Stimulated activated effector memory CD8-positive, alpha-beta T cell treated with anti-CD3 and anti-CD28 coated beads, Interleukin-12 subunit alpha, Interleukin-12 subunit beta, amount 100 ng/mL, for 72 hours (primary cell): ENCODE measurements at regions not wholly inside any gene's neighbourhood (a gene's known extent, or its start where the extent isn't known, plus 50 kb on each side); places are given as distances from the start of the nearest gene placed in this dataset.
A peak's percentile ranks its signal among the peaks of the same experiment; 100 is the strongest.

Experiments
- ATAC-seq: fragments of 150-1000 bp; cut with Tn5 transposase; 2 replicates; pipeline ENCODE4 v1.10.0; 2021
- DNase-seq, 2 donors: peaks; one replicate each; pipeline ENCODE4 v3.0.0; 2021 to 2022; ENCODE audit warnings: low spot score in 2 of 2
- H3K27ac Mint-ChIP-seq: one replicate; pipeline ENCODE4 v1.8.0; 2022; ENCODE audit warnings: mild to moderate bottlenecking, mixed read lengths
- H3K36me3 Mint-ChIP-seq: one replicate; pipeline ENCODE4 v1.8.0; 2022; ENCODE audit warnings: mild to moderate bottlenecking, mixed read lengths
- H3K4me1 Mint-ChIP-seq: one replicate; pipeline ENCODE4 v1.8.0; 2022; ENCODE audit warnings: mixed read lengths
- H3K4me3 Mint-ChIP-seq: one replicate; pipeline ENCODE4 v1.8.0; 2022; ENCODE audit warnings: mild to moderate bottlenecking, mixed read lengths
- H3K9me3 Mint-ChIP-seq: one replicate; pipeline ENCODE4 v1.8.0; 2022; ENCODE audit warnings: mixed read lengths

DNA sequence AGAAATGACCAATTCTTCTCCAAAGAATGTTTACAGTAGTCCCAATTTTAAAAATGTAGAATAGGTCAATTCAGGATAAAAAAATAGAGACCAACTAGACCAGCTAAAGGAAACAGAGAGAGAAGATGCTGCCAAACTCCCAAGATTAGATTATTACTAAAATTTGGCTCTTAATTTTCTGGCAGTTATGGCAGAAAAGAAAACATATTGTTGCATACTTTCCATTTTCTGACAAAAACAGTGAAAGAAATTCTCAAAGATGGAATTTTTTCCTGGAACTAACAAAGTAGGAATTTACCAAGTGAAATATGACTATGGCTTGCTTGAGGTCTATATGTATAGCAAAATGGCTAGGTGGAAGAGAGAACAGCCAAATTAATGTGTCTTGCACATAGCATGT is 138.3 kb upstream of the STK17B start:
- no peak for DNase-seq
- Mint-ChIP-seq H3K27ac (no peak overlapping the region), H3K9me3 (no peaks in the 10 kb centered on the region), H3K4me3 (no peak overlapping the region), H3K4me1 (no peaks in the 10 kb centered on the region), H3K36me3 (no peaks in the 10 kb centered on the region)
- ATAC-seq = no peak

DNA sequence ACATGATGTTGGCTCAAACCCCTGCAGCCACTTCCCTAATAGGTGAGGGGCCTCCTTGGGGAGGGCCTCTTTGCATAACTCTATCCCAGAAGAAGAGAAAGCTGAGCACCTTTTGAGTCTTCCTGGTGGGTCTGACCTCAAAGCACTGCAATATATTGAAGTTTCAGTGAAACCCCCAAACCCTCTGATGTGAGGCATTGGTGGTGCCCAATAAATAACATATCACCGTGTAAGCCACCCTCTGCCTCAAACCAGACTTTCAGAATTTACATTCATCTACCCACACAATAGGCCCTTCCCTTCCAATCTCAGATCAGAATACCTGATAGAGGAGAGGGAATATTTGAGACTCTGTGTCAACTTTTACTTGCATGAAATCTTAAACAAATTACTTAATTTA is 142.8 kb upstream of the STK17B start:
- Mint-ChIP-seq H3K9me3 (no peaks in the 10 kb centered on the region), H3K4me3 (no peak overlapping the region), H3K36me3 (no peaks in the 10 kb centered on the region), H3K4me1 (no peaks in the 10 kb centered on the region), H3K27ac (no peak overlapping the region)
- DNase-seq (no peak), ATAC-seq (no peak)

DNA sequence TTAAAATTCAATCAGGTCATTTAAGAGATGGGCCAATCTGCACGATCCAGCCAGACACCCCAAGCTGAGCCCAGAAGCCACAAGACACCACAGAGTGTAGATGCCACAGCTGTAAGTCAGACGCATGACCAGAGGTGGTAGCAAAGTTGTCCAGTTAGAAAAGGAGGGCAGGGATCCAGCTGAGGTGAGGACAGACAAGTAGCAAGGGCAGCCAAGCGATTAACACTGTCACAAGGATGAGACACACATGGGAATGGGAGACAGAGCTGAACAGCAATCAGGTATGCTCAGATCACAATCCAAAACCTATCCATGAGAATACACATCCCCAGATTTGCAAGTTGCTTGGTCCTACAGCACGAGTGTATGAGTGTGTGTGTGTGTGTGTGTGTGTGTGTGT is 143.4 kb upstream of the STK17B start:
- H3K27ac Mint-ChIP-seq = no peak overlapping the region
- H3K36me3 Mint-ChIP-seq = no peaks in the 10 kb centered on the region
- H3K4me1 Mint-ChIP-seq = no peaks in the 10 kb centered on the region
- no peaks in the 10 kb centered on the region for H3K9me3 Mint-ChIP-seq
- no peak overlapping the region for H3K4me3 Mint-ChIP-seq
- DNase-seq (no peak), ATAC-seq (no peak)

DNA sequence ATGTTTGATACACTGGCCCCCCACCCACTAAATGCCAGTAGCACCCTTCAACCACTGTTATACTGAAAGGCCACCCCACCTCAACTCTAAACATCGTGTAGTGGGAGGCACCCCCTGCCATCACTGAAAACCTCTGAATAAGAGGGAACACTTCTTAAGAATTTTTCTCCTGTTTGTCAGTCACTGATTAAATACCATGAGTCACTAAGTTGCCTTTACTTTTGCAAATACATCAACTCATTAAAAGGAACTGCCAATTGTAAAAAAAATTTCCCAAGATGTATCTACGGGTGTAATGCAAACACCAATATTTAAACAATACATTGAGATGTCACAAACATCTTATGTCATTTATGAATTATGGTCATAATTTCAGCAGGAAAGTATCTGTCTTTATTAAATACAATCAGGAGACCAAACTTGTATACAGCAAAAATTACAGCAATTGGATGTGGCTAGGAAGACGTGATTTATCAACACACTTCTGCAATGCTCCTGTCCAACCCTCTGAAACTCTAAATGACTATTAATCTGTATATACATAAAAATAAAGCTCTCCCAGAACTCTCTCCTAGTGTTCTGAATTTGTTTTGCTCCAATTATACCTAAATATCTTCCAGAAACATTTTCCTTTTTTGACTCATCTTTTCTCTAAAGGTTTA is 144.1 kb upstream of the STK17B start:
- Mint-ChIP-seq H3K27ac (no peak overlapping the region), H3K36me3 (no peaks in the 10 kb centered on the region), H3K4me1 (no peaks in the 10 kb centered on the region), H3K4me3 (no peak overlapping the region), H3K9me3 (no peaks in the 10 kb centered on the region)
- ATAC-seq (no peak), DNase-seq (no peak)

DNA sequence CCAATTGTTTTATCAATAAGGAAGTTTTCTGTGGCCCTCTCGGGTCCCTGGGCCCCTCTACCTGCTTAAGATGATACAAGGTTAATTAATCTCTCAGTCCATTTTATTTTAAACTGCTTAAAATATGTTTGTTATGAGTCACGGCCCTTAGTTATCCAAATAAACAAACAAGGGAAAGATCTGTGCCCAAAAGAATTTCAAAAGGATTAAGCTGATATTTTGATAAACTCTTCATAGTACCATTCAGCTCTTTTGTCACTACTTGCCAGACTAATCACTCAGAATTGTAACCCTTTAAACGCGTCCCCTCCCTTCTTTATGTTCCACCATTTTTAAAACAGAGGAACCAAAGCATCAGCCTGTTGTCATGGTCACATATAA is 144.7 kb upstream of the STK17B start:
- H3K4me1 Mint-ChIP-seq = no peaks in the 10 kb centered on the region
- DNase-seq (no peak), ATAC-seq (no peak)
- H3K27ac Mint-ChIP-seq = no peak overlapping the region
- no peaks in the 10 kb centered on the region for H3K36me3 Mint-ChIP-seq
- no peaks in the 10 kb centered on the region for H3K9me3 Mint-ChIP-seq
- no peak overlapping the region for H3K4me3 Mint-ChIP-seq

DNA sequence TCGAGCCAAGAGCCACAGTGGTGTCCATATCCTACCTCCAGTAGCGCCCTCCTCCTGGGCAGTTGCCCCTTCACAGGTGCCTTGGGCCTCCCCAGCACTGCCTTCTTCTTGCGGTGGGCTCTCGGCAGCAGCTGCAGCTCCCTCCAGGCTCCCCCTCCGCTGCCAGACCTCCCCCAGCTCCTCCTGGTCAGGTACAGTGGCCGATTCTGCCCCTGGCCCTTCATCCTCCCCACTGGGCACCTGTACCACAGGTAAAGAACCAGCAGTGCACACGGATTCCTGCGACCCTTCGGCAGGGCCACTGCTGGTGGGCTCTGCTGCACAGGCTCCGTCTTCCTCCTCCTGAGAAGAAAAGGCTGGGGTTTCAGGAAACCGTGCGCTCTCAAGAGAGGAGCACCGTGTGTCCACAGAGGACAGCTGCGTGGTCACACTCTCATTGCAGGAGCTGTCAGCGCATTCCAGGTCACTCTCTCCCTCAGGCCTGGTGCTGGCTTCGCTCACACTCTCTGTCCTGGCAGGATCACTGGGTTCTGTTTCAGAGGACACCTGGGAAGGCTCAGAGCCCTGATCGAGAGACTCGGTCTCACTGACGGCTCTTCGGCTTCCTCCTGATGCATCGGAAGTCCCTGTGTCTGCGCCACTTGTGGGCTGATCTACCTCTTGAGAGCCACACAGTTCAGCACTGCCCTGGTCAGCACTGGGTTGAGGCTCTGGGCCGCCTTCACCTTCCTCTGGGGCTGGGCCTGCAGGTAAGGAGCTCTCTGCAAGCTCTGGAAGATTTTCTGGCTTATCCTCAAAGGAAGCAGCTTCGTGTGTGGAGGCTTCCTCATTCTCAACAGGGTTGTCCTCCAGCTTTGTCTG is 147.4 kb upstream of the STK17B start:
- Mint-ChIP-seq H3K9me3 (no peaks in the 10 kb centered on the region), H3K4me3 (no peak overlapping the region), H3K4me1 (no peaks in the 10 kb centered on the region), H3K27ac (no peak overlapping the region), H3K36me3 (no peaks in the 10 kb centered on the region)
- DNase-seq = no peak
- peak; percentile 51 for ATAC-seq

DNA sequence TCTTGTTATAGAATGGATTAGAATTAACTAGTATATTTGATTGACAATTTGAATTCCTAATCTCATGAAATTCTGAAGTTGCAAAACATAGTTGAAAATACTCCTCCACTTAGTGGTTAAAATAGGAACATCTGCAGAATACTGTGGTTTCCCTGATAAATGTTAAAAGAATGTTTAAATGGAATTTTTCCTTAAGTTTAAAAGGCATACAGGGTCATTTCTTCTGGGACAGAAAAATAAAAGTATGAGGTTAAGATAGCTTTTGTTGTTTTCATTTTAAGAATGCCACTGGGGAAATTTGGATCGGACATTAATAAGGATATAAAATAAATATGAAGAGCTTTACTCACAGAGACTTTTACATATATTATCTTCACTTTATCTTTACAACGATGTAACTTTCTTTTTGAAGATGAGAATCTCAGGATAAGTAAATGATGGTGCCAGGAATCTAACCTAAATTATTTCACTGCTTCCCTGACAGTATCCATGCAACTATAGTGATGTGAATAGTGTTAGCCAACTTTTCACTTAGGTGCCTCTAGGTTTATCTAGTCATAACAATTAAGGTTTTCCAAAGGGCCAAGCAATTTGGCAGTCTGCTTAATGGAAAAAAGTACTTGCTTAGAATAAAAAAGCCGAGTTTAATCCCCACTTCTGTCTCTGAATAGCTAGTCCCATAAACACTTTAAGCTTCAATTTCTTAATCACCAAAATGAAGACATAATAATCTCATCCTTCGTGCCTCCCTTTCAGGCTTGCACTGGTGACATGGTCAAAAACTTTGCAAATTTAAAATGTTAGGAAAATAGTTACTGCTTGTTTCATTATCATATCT is 151.8 kb upstream of the STK17B start:
- Mint-ChIP-seq H3K9me3 (no peaks in the 10 kb centered on the region), H3K4me3 (no peak overlapping the region), H3K4me1 (no peaks in the 10 kb centered on the region), H3K36me3 (no peaks in the 10 kb centered on the region), H3K27ac (no peak overlapping the region)
- no peak for ATAC-seq
- no peak for DNase-seq

DNA sequence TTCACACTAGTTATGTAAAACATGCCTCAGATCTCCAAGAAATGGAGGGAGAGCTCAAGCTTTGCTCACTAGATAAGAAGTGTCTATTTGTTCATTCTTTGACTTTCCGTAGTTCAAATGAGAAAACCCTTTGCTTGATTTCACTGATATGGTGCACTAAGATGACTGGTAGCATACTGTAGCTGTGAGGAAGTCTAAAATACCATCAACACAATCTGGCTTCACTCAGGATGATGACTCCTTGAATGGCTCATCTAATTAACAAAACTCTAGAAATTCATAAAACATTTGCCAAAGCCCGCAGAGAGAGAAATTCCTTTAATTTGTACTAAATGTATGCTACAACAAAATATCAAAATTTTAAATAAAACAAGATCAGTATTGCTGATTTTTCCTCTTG is 152.8 kb upstream of the STK17B start:
- Mint-ChIP-seq H3K4me1 (no peaks in the 10 kb centered on the region), H3K9me3 (no peaks in the 10 kb centered on the region), H3K27ac (no peak overlapping the region), H3K4me3 (no peak overlapping the region), H3K36me3 (no peaks in the 10 kb centered on the region)
- ATAC-seq = no peak
- no peak for DNase-seq

DNA sequence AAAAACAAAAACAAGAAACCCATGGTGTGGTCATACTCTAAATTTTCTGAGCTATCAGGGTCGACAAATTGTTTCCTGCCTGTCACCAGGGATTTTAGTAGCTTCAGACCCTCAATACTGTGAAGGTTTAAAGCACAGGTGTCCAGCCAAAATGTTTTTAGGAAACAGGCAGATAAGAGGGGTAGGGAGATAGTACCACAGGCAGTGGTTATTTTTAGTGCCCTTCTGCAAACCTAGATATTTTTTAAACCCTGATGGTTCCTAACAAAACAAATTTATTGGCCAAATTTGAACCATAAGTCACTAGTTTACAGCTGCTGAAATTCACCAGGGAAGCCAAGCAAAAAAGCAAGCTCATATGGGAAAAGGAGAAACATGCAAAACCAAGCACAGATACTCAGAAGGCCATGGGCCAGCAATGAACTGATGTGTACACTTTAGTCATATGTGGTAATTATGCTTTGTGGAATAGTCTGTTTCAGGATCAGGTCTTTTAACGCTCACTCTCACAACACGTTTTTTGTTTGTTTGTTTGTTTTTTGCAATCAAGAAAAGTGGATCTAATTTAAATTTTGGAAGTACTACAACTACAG is 156.8 kb upstream of the STK17B start:
- no peak overlapping the region for H3K4me3 Mint-ChIP-seq
- DNase-seq = no peak
- H3K36me3 Mint-ChIP-seq = no peaks in the 10 kb centered on the region
- ATAC-seq = no peak
- H3K9me3 Mint-ChIP-seq = no peaks in the 10 kb centered on the region
- peaks cover 7% of the 10 kb centered on the region for H3K4me1 Mint-ChIP-seq
- no peak overlapping the region for H3K27ac Mint-ChIP-seq

DNA sequence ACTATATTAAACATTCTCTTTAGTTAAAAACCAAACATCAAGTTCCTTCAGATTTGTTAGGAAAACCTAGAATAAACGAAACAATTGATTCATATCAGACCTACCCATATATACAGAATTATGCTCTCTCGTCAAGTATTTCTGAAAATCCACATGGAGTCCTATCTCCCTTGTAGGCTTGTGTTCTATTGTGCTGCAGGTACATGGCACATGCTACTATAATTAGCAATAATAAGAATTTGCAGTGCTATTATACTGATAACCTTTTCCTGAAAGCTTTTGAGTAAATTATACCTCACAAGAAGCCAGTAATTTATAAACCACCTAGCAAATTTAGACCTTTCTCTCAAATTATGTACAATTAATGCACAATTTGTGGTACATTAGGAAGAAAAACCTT is 158.6 kb upstream of the STK17B start:
- H3K36me3 Mint-ChIP-seq = no peaks in the 10 kb centered on the region
- DNase-seq = no peak
- ATAC-seq = no peak
- peaks cover 7% of the 10 kb centered on the region for H3K4me1 Mint-ChIP-seq
- H3K27ac Mint-ChIP-seq = no peak overlapping the region
- no peak overlapping the region for H3K4me3 Mint-ChIP-seq
- H3K9me3 Mint-ChIP-seq = no peaks in the 10 kb centered on the region

DNA sequence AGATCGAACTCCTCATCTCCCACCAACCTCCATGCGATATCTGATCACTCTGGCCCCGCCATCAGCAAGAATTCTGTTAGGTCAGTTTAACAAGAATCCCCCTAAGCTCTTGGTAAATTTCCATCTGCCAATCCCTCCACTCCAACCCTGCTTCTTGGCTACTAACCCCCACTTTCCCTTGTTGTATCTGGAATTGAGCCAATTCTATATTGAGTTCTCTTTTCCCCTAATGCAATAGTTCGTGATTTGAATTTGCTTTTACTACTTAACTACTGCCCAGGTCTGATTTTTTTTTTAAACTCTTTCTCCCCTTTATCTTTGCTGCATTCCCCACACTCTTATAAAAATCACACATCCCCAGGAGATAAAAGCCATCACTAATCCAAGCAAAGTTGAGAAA is 159.3 kb upstream of the STK17B start:
- H3K27ac Mint-ChIP-seq = no peak overlapping the region

DNA sequence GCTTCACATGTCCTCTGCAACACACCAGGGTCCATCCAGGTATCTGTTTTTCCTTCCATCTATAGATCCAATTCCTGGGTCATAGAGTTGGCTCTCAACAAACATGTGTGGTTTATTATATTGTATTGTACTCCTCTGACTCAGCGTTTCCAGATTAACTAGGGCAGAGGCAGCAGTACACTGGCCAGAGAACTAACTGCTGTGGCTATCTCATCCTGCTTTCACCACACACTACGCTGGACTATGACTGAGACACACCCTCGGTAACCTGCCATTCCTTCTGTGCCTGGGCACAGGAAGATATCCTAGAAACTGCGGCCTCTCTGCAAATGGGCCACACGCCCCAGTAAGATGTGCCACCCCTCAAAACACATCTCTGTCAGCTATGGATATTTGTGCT is 159.8 kb upstream of the STK17B start:
- no peak for DNase-seq

More for the DNA sequence above, 159.3 kb upstream of the STK17B start:
- Mint-ChIP-seq H3K9me3 (no peaks in the 10 kb centered on the region), H3K36me3 (no peaks in the 10 kb centered on the region), H3K4me1 (peaks cover 7% of the 10 kb centered on the region), H3K4me3 (no peak overlapping the region)
- ATAC-seq (no peak), DNase-seq (no peak)

DNA sequence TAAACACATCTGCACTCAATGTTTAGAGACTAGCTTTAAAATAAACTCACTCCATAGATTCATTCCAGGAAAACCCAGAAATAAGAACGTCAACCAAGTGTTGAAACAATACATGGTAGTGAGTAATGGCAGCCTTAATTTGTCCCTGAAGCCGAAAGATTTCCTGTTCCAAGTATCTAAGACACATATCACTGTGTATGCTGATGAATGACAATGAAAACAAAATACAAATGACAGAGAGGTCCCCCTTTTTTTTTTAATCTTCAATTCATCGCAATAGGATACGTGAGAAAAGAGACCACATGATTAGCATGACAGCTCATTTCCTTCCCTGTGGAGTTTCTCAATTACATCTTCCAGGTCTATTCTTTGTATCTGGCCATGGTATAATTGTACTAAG is 160.5 kb upstream of the STK17B start:
- H3K27ac Mint-ChIP-seq = no peak overlapping the region
- H3K9me3 Mint-ChIP-seq = no peaks in the 10 kb centered on the region
- H3K36me3 Mint-ChIP-seq = no peaks in the 10 kb centered on the region
- DNase-seq (no peak), ATAC-seq (peak; percentile 67)
- peaks cover 7% of the 10 kb centered on the region for H3K4me1 Mint-ChIP-seq
- no peak overlapping the region for H3K4me3 Mint-ChIP-seq

More for the DNA sequence above, 159.8 kb upstream of the STK17B start:
- H3K36me3 Mint-ChIP-seq = no peaks in the 10 kb centered on the region
- no peak overlapping the region for H3K4me3 Mint-ChIP-seq
- peaks cover 7% of the 10 kb centered on the region for H3K4me1 Mint-ChIP-seq
- H3K27ac Mint-ChIP-seq = no peak overlapping the region
- no peaks in the 10 kb centered on the region for H3K9me3 Mint-ChIP-seq
- no peak for ATAC-seq

DNA sequence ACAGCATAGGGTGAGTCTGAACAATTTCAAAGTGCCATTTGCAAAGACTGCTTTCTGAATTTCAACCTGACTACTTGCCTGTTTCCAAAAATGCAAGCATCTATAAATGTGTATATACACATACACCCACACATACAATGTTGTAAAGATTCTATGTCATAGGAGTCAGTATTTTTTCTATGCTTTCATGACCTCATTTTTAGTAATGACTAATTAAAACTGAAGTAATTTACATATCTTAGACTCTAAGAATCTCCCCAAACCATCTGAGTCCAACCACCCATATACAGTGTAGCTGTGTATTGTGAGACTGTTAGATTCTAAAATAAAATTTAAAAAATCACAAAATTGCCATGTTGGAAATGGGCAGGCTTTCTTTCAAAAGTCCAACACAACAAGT is 162.0 kb upstream of the STK17B start:
- DNase-seq (no peak), ATAC-seq (peak; percentile 82)
- no peak overlapping the region for H3K4me3 Mint-ChIP-seq
- H3K27ac Mint-ChIP-seq = no peak overlapping the region
- H3K4me1 Mint-ChIP-seq = peaks cover 7% of the 10 kb centered on the region
- no peaks in the 10 kb centered on the region for H3K9me3 Mint-ChIP-seq
- no peaks in the 10 kb centered on the region for H3K36me3 Mint-ChIP-seq

DNA sequence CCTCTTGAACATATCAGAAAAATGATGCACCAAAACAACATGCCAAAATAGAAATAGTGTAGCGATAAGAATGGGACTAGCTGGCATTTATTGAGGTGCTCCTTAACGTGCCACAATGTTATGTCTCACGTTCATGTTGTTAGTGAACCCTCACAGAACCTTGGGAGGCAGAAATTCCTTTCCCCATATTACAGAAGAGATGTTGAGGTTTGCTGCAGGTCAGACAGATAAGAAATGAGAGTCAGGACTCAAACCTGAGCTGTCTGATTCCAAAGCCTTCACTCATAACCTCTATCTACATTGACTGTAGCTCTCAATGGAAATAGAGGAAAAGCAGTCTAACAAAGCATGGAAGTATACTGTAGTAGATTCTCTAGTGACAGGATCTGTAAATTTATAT is 163.3 kb upstream of the STK17B start:
- Mint-ChIP-seq H3K36me3 (no peaks in the 10 kb centered on the region), H3K4me1 (peaks cover 7% of the 10 kb centered on the region), H3K9me3 (no peaks in the 10 kb centered on the region), H3K27ac (no peak overlapping the region), H3K4me3 (no peak overlapping the region)
- ATAC-seq (no peak), DNase-seq (no peak)
